ENCODE measurements at regions not wholly inside any gene's neighbourhood (a gene's known extent, or its start where the extent isn't known, plus 50 kb on each side); places are given as distances from the start of the nearest gene placed in this dataset.

DNA sequence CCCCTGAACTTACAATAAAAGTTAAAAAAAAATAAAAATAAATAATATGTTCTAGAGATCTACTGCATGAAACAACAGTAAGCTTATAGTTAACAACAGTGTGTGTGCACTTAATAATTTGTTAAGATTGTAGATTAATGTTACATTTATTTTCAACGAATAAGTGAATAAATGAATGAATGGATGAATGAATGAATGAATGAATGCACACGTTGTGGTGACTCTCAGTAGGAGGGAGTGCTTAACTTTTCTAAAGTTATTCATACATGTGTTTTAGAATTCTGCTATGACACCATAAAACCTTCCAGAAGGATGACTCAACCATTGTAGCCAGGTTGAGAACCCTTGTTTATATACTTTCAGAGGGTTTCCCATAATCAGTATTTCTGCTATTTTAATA, 1269.4 kb upstream of the CDH6 start:
- TF ChIP-seq, protein P1, sequence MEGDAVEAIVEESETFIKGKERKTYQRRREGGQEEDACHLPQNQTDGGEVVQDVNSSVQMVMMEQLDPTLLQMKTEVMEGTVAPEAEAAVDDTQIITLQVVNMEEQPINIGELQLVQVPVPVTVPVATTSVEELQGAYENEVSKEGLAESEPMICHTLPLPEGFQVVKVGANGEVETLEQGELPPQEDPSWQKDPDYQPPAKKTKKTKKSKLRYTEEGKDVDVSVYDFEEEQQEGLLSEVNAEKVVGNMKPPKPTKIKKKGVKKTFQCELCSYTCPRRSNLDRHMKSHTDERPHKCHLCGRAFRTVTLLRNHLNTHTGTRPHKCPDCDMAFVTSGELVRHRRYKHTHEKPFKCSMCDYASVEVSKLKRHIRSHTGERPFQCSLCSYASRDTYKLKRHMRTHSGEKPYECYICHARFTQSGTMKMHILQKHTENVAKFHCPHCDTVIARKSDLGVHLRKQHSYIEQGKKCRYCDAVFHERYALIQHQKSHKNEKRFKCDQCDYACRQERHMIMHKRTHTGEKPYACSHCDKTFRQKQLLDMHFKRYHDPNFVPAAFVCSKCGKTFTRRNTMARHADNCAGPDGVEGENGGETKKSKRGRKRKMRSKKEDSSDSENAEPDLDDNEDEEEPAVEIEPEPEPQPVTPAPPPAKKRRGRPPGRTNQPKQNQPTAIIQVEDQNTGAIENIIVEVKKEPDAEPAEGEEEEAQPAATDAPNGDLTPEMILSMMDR (IDR thresholded peaks at IDR 0.05), result no peak

DNA sequence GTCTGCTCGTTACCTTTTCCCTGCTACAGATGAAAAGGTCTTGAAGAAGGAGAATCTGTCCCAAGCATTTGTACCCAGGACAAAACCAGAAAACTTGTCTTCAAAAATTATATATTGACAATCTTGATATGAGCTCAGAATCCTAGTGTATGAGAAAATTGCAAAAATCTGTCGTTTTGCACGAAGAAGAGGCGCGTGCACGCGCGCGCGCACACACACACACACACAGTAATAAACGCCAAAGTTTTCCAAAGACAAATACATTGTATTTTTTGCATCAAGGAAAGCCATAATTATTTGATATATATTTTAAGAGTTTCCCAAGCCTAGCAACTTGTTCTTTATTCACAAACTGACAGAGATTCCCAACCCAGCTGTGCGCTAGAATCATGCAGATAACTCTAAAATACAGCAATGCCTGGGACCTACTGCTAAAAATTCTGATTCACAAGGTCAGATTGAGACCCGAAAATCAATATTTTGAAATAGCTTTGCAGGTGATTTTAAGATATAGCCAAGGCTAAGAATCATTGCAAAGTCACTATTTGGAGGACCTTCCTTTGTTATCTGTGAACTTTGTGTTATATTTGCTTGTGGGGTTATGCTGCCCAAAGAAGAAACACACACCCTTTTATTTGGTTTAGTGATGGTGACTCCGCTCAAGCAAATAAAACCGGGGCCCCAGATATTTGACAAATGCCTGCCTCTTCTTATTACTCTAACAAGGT, 1287.7 kb upstream of the CDH6 start:
- TF ChIP-seq, protein P1 (IDR thresholded peaks at IDR 0.05), result no peak

DNA sequence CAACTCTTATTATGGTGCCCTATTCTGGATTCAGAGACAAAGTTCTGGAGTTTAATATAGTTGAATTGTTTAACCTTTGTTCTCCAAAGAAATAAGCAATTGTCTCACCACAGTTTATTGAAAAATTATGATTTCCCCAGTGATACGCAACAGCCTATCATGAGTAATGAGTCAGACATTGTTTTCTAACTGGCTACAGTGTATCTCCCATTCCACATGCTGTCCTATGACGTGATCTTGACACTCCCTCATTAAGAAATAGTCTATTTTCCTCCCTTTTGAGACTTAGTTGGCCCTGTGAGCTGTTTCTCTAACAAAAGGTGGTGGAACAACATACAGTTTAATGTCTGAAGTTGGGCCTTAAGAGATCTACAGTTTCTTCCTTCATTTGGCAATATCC, 1290.6 kb upstream of the CDH6 start:
- TF ChIP-seq, protein P1 (IDR thresholded peaks at IDR 0.05), result no peak

DNA sequence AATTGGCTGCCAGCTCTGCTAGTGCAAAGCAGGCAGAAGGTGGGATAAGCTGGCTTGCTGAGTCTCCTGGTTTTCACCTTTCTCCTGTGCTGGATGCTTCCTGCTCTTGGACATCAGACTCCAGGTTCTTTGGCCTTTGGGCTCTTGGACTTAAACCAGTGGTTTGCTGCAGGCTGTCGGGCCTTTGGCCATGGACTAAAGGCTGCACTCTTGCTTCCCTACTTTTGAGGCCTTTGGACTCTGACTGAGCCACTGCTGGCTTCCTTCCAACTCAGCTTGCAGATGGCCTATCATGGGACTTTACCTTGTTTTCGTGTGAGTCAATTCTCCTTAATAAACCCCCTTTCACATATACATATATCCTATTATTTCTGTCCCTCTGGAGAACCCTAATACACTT, 1293.9 kb upstream of the CDH6 start:
- TF ChIP-seq, protein P1 (IDR thresholded peaks at IDR 0.05), result no peak

DNA sequence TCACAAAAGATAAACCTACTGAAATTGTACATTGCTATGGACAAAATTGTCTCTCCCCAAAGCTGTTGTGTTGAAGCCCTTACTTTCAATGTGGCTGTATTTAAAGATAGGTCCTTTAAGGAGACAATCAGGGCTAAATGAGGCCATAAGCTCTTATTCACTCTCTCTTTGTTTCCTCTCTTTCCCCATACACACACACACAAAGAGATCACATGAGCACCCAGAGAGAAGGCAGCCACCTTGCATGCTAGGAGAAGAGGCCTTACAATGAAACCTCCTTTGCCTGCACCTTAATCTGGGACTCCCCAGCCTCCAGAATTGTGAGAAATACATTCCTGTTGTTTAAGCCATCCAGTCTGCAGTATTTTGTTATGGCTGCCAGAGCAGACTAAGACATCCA, 1295.6 kb upstream of the CDH6 start:
- TF ChIP-seq, protein P1 (IDR thresholded peaks at IDR 0.05), result no peak

DNA sequence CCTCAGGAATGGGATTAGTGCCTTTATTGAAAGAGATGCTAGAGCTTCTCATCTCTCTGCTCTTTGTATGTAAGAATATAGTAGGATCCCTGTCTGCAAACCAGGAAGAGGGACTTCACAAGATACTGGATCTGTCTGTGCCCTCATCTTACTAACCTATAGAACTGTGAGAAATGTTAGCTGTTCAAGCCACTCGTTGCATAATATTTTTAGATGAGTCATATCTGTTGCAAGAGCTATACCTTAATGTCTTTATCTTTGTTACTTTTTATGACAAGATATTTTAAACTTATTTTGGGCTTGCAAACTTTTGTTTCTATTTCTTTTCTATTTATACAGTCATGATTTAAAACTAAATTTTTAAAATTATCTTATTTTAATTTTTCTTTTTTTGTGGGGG, 1296.8 kb upstream of the CDH6 start:
- TF ChIP-seq, protein P1 (IDR thresholded peaks at IDR 0.05), result no peak

- TF ChIP-seq, protein P1 (IDR thresholded peaks at IDR 0.05), result no peak
Measured at GRCh38 chr5:29894668-29895067, 1298.8 kb upstream of the CDH6 start.

- TF ChIP-seq, protein P1 (IDR thresholded peaks at IDR 0.05), result no peak
Measured at GRCh38 chr5:29889051-29889450, 1304.4 kb upstream of the CDH6 start.
